Sciatic nerve (tissue), 2 donors: ENCODE measurements at regions not wholly inside any gene's neighbourhood (a gene's known extent, or its start where the extent isn't known, plus 50 kb on each side); places are given as distances from the start of the nearest gene placed in this dataset.
A peak's percentile ranks its signal among the peaks of the same experiment; 100 is the strongest.

Source experiments
- ATAC-seq: fragments of 200-7000 bp; cut with Tn5 transposase; one replicate; pipeline ENCODE4 v1.9.1; 2020; ENCODE audit warnings: mild to moderate bottlenecking, moderate library complexity
- DNase-seq: peaks from one replicate; pipeline ENCODE4 v3.0.0-alpha.2; 2020; ENCODE audit warnings: low spot score
- intact Hi-C: fragments of 100-400 bp; cut with DNase I; formaldehyde crosslinking; loops from one replicate; pipeline ENCODE4 v1.14.2; 2022
- donor health status: DM: no; HTN: no; CAD: no.
- donor health status: DM: no; HTN: no; CAD: no.

GRCh38 chr4:164383358-164384220, 370.3 kb upstream of the SMIM31 start:
- intact Hi-C loops = no loop called here
- peak; percentile 88 for ATAC-seq
- DNase-seq = peak; percentile 73

DNA sequence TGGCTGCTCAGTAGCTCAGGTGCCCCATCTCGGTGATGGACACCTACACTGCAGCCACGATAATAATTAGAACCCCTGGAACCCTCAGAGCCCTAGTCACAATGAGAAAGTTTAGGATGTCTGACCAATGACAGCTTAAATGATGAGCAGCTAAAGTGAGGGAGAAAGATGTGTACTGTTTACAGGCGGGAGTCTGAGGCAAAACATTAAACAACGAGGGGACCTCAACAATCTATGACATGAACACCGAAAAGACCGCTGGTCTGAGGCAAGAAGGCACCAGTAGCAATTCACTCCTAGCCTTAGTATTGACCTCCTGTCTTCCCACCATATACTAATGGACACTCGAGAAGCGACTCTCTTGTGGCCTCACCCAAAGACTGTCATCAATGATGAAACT, 369.5 kb upstream of the SMIM31 start:
- ATAC-seq (no peak), DNase-seq (no peak)
- intact Hi-C loops = no loop called here

DNA sequence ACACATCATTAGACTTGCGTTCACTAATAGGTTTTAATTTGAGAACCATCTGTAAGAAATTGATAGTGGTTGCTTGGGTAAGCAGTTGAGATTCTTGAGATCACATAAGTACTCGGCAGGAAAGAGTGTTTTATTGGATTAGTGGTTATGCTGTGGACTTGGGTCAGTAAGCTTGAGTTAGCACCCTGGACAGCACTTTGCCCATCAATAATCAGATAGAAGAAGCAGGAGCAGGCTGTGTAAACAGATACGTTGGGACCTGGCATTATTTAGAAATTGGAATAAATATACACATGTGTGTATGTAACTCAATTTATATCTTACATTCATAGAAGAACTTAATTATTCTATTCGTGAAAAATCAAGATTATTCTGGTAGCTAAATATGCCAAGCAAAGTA, 357.5 kb upstream of the SMIM31 start:
- DNase-seq = no peak
- intact Hi-C loops = no loop called here

GRCh38 chr4:164402554-164402953, 351.4 kb upstream of the SMIM31 start:
- ATAC-seq = no peak
- no peak for DNase-seq
- intact Hi-C loops = no loop called here

More for the DNA sequence above, 357.5 kb upstream of the SMIM31 start:
- ATAC-seq = no peak

- no peak for ATAC-seq
- DNase-seq = no peak
- intact Hi-C loops = no loop called here
Measured at GRCh38 chr4:164405774-164406173, 348.2 kb upstream of the SMIM31 start.

- intact Hi-C loops = no loop called here
- DNase-seq (no peak), ATAC-seq (no peak)
Measured at GRCh38 chr4:164408831-164409230, 345.1 kb upstream of the SMIM31 start.

GRCh38 chr4:164410401-164410800, 343.5 kb upstream of the SMIM31 start:
- intact Hi-C loops = no loop called here
- no peak for DNase-seq
- no peak for ATAC-seq

DNA sequence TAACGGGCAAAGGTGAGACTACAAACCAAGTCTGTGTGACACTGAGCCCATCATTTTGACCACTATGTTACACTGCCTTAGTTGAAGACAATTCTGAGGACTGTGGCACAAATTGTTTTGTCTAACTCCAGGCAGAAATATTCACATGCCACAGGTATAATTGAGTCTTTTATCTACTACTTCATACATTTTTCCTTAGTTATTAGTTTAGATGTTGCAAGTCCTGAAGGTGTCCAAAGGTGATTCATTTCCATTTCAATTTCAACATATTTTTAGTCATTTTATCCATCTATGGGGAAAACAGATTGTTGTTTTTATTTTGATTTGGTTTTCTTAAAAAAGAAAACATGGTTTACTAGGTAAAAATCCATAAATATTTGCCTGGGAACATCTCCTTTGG, 341.7 kb upstream of the SMIM31 start:
- DNase-seq (no peak), ATAC-seq (no peak)
- intact Hi-C loops = no loop called here

DNA sequence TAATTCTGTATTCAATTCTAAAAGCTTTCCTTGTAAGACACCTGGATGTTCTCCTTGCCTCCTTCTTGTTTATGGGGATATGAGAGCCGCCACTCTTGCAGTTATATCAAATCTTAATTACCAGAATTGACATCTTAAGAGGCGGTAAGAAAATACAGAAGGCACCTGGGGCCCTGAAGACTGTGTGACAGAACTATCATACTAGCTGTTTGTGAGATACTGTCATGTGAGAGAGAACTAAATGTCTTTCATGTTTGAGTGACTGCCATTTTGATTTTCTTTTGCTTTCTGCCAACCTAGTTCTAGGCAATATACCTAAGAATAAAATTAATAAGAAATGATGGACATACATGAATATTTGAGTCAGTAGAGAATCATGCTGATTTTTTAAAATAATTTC, 340.2 kb upstream of the SMIM31 start:
- DNase-seq = no peak
- no peak for ATAC-seq
- intact Hi-C loops = no loop called here

- DNase-seq = no peak
- no peak for ATAC-seq
- intact Hi-C loops = no loop called here
Measured at GRCh38 chr4:164423819-164424218, 330.1 kb upstream of the SMIM31 start.

DNA sequence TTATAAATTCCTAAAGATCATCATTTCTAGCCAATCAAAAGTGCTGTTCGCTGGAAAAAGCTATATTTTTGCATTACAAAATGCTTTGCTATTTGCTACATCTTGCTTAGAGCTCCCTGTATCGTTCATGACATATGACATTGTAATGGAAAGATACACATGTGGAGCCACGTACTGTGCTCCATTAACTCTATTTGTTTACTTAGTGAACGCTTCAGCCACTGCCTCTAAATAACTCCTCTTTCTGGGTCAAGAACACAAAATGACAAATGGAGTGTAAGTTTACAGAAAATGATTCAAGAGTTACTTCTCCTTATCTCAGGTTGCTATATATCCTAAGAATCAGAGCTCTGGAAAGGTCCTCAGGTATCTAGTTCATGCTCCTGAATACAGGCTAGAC, 329.1 kb upstream of the SMIM31 start:
- no peak for ATAC-seq
- no peak for DNase-seq
- intact Hi-C loops = no loop called here

GRCh38 chr4:164428561-164428960, 325.4 kb upstream of the SMIM31 start:
- no peak for ATAC-seq
- intact Hi-C loops = no loop called here
- DNase-seq = no peak

DNA sequence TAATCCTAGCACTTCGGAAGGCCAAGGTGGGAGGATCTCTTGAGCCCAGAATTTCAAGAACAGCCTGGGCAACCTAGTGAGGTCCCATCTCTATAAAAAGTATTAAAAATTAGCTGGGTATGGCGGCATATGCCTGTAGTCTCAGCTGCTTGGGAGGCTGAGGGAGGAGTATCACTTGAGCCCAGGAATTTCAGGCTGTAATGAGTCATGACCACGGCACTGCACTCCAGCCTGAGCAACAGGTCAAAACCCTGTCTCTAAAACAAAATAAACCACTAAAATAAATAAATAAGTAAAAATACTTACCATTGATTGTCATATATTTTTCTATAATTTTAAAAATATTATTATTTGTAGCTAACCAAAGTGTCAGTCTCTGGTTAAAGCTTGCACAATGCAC, 315.6 kb upstream of the SMIM31 start:
- DNase-seq = no peak
- ATAC-seq = no peak
- intact Hi-C loops = no loop called here

GRCh38 chr4:164439037-164439436, 314.9 kb upstream of the SMIM31 start:
- ATAC-seq = no peak
- intact Hi-C loops = no loop called here
- DNase-seq = no peak

GRCh38 chr4:164440199-164440598, 313.7 kb upstream of the SMIM31 start:
- no peak for ATAC-seq
- intact Hi-C loops = no loop called here
- no peak for DNase-seq

DNA sequence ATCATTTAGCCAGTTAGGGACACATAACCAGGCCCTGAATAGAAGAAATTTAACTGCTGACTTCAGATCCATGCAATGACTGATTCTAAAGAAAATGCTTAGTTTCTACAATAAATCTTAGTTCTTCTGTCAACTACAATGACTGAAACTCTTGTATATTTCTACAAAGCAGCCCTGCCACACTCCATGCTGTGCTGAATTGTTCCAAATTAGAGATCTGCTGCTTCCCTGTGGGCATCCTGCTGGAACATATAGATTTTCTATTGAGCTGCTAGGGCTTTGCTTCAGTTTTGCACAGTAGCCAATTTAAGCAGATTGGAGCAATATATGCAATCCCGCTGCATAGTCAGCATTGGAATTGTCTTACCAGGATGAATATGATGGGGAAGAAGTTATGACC, 312.8 kb upstream of the SMIM31 start:
- intact Hi-C loops = no loop called here
- ATAC-seq = no peak
- no peak for DNase-seq

- DNase-seq = no peak
- ATAC-seq = no peak
- intact Hi-C loops = no loop called here
Measured at GRCh38 chr4:164442180-164442579, 311.8 kb upstream of the SMIM31 start.

GRCh38 chr4:164446516-164446915, 307.4 kb upstream of the SMIM31 start:
- intact Hi-C loops = no loop called here
- DNase-seq (no peak), ATAC-seq (no peak)

GRCh38 chr4:164461901-164462300, 292.0 kb upstream of the SMIM31 start:
- intact Hi-C loops = no loop called here
- no peak for DNase-seq
- ATAC-seq = no peak

DNA sequence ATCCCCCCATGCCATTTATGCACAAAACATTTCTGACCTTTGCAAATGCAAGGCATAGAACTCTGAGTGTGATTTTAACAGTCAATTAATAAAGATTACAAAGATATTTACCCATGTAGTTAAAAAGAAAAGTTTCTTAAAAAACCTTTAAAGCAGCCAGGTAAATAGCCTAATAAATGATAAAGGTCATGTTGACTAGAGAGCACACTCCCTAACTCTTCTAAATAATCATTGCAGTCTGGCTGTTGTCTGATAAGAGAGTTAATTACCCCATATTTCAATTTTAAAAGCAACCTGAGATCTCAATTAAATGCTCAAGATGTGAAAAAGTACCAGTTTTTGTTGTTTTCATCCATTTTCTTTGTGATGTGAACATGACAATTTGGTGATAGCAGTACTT, 291.5 kb upstream of the SMIM31 start:
- intact Hi-C loops = no loop called here
- DNase-seq (no peak), ATAC-seq (no peak)

GRCh38 chr4:164464313-164464712, 289.6 kb upstream of the SMIM31 start:
- no peak for DNase-seq
- ATAC-seq = no peak
- intact Hi-C loops = no loop called here
